ENCODE measurements at regions not wholly inside any gene's neighbourhood (a gene's known extent, or its start where the extent isn't known, plus 50 kb on each side); places are given as distances from the start of the nearest gene placed in this dataset.
"Not testable (repeated sequence)": the region's sequence is repeated elsewhere in the genome, so short reads cannot be mapped to it uniquely, and the experiment has no call there.

- no peak for DNase-seq
Measured at GRCh38 chr12:89833337-89834252, 125.0 kb upstream of the ATP2B1 start.

- DNase-seq, result no peak
Measured at GRCh38 chr12:89832336-89832735, 123.7 kb upstream of the ATP2B1 start.

- DNase-seq, result no peak
Measured at GRCh38 chr12:89831310-89832095, 122.9 kb upstream of the ATP2B1 start.

- no peak for DNase-seq
Measured at GRCh38 chr12:89829434-89829975, 120.9 kb upstream of the ATP2B1 start.

GRCh38 chr12:89828575-89828974, 119.9 kb upstream of the ATP2B1 start:
- no peak for DNase-seq

GRCh38 chr12:89827592-89827991, 119.0 kb upstream of the ATP2B1 start:
- DNase-seq, result no peak

GRCh38 chr12:89826468-89826867, 117.8 kb upstream of the ATP2B1 start:
- DNase-seq, result no peak

- no peak for DNase-seq
Measured at GRCh38 chr12:89825591-89826449, 117.2 kb upstream of the ATP2B1 start.

- DNase-seq, result no peak
Measured at GRCh38 chr12:89824822-89825221, 116.2 kb upstream of the ATP2B1 start.

GRCh38 chr12:89822992-89823391, 114.4 kb upstream of the ATP2B1 start:
- DNase-seq, result not testable (repeated sequence)

GRCh38 chr12:89821896-89822295, 113.3 kb upstream of the ATP2B1 start:
- DNase-seq, result no peak

GRCh38 chr12:89817501-89818226, 109.0 kb upstream of the ATP2B1 start:
- DNase-seq, result no peak

GRCh38 chr12:89815225-89815624, 106.6 kb upstream of the ATP2B1 start:
- DNase-seq, result no peak

- no peak for DNase-seq
Measured at GRCh38 chr12:89803412-89803811, 94.8 kb upstream of the ATP2B1 start.

- DNase-seq, result no peak
Measured at GRCh38 chr12:89801284-89801683, 92.6 kb upstream of the ATP2B1 start.

GRCh38 chr12:89800435-89800834, 91.8 kb upstream of the ATP2B1 start:
- no peak for DNase-seq

GRCh38 chr12:89799316-89799715, 90.7 kb upstream of the ATP2B1 start:
- no peak for DNase-seq

GRCh38 chr12:89797436-89797835, 88.8 kb upstream of the ATP2B1 start:
- DNase-seq, result no peak

GRCh38 chr12:89796798-89797382, 88.3 kb upstream of the ATP2B1 start:
- no peak for DNase-seq

- no peak for DNase-seq
Measured at GRCh38 chr12:89793946-89794345, 85.3 kb upstream of the ATP2B1 start.

- DNase-seq, result no peak
Measured at GRCh38 chr12:89791286-89791685, 82.6 kb upstream of the ATP2B1 start.

- DNase-seq, result no peak
Measured at GRCh38 chr12:89789862-89790261, 81.2 kb upstream of the ATP2B1 start.

Data from NCI-H187 treated with DMSO at 0.1 percent for 48 hours (cell line).